ENCODE measurements at regions not wholly inside any gene's neighbourhood (a gene's known extent, or its start where the extent isn't known, plus 50 kb on each side); places are given as distances from the start of the nearest gene placed in this dataset.

DNA sequence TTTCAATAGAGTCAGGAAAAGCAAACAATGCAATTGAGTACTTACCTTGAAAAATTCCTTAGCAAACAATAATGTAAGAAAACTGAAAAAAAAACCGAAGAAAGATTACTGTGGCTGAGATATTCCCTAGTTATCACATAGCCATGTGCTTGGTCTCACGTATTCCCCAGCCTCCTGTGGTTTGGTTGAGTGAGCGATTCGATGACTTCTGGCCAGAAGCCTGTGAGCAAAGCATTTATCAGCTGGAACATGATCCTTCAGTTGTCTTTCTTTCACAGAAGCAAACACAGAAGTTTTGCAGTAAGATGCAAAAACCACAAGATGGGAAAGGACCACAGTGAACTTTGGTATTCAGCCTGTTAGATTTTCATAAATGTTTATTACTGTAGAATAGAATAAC lies 1754.3 kb upstream of the AGA start:
- DNase-seq (ENCODE audit: low read depth): no peak
- no peak overlapping the region for H3K4me3 ChIP-seq (ENCODE audit: low read depth, low read length)
- TF ChIP-seq, protein P1, sequence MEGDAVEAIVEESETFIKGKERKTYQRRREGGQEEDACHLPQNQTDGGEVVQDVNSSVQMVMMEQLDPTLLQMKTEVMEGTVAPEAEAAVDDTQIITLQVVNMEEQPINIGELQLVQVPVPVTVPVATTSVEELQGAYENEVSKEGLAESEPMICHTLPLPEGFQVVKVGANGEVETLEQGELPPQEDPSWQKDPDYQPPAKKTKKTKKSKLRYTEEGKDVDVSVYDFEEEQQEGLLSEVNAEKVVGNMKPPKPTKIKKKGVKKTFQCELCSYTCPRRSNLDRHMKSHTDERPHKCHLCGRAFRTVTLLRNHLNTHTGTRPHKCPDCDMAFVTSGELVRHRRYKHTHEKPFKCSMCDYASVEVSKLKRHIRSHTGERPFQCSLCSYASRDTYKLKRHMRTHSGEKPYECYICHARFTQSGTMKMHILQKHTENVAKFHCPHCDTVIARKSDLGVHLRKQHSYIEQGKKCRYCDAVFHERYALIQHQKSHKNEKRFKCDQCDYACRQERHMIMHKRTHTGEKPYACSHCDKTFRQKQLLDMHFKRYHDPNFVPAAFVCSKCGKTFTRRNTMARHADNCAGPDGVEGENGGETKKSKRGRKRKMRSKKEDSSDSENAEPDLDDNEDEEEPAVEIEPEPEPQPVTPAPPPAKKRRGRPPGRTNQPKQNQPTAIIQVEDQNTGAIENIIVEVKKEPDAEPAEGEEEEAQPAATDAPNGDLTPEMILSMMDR (IDR thresholded peaks at IDR 0.05; ENCODE audit: insufficient read depth, low read depth, low read length): no peak

DNA sequence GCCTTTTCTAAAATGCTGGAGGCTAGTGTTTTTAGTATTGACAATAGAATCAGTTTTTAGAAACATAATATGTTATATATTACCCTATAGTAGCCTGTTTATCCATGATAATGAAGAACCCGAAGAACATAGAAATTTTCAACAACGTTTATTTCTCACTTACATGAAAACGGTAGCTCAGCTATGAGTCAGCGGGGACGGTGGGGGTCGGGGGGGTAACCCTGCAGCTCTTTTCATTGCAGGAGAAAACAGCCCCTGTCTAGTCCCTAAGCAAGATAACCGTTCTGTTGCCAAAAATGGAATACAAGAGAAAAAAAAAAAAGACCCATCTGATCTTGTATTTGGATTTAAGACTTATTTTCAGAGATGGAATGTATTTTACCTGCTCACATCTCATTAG lies 1758.4 kb upstream of the AGA start:
- DNase-seq (ENCODE audit: low read depth): no peak
- TF ChIP-seq, protein P1 (IDR thresholded peaks at IDR 0.05; ENCODE audit: insufficient read depth, low read depth, low read length): no peak
- H3K4me3 ChIP-seq (ENCODE audit: low read depth, low read length): no peak overlapping the region

DNA sequence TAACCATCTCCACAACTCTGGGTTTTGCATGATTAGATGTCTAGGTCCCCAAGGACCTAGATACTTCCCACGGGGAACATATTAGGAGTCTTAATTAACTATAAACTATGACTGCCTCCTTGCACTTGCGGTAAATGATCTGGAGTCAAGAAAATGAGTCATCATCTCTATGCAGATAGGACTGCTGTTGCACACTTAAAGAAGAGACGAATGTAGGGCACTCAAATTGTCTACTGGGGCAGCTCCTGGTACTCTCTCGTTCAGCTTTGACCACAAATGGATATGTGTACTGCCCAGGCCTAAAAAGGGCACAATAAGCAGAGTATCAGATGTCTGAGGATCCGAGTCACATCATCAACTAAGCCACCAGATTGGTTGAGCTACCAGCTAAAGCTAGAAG lies 1783.4 kb upstream of the AGA start:
- no peak overlapping the region for H3K4me3 ChIP-seq (ENCODE audit: low read depth, low read length)
- TF ChIP-seq, protein P1 (IDR thresholded peaks at IDR 0.05; ENCODE audit: insufficient read depth, low read depth, low read length): no peak
- no peak for DNase-seq (ENCODE audit: low read depth)

DNA sequence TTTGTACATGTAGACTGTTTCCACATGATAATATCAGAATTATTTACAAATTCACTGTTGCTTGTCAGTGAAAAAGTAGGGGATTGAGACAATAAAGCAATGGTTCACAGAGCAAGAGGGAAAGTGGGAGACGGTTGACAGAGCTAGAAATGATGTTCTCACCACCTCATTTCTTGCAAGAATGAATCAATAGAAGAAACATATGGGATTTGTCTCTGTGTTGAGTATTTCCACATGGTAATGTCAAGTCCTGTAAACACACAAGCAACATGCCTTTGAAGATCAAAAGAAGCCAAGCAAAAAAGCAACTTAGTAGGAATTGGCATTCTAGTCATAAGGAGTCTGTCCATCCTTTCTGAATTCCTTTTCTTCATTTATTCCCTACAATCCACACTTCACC lies 1806.6 kb upstream of the AGA start:
- TF ChIP-seq, protein P1 (IDR thresholded peaks at IDR 0.05; ENCODE audit: insufficient read depth, low read depth, low read length): no peak
- no peak overlapping the region for H3K4me3 ChIP-seq (ENCODE audit: low read depth, low read length)
- no peak for DNase-seq (ENCODE audit: low read depth)

DNA sequence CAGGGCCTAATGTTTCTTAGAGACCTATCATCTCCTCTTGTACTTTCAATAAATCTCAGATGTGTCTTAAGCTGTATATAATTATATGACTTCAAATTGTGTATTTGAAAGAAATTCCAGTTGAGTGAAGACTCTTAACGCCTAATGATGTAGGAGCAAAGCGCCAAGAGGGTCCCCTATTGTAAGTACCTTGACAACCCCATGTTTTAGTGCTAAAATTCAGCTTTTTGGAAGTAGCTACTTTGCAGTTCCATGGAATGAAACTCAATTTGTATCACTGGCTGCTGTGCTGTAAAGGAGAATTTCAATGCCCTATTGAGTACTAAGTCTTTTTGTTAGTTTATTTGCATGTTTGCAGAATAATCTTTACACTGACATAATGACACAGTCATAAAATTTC lies 1826.6 kb upstream of the AGA start:
- no peak overlapping the region for H3K4me3 ChIP-seq (ENCODE audit: low read depth, low read length)
- DNase-seq (ENCODE audit: low read depth): no peak
- TF ChIP-seq, protein P1 (IDR thresholded peaks at IDR 0.05; ENCODE audit: insufficient read depth, low read depth, low read length): no peak

DNA sequence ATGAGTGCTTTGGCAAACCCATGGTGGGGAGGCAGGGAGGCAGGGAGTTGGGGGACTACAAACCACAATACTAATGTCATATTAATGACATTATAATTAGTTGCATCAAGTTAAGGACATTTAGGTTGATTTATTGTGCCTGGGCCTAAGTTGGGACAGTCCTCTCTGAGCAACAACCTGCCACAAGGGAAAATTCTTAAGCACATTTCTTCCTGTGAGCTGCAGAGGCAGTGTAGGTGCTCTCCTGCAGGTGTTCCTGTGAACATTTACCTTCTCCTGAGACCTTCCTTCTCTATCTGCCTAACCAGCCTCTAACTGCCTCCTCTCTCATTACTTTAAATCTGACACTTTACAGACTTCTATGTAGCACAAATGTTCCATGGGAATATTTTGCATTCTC lies 1830.0 kb upstream of the AGA start:
- TF ChIP-seq, protein P1 (IDR thresholded peaks at IDR 0.05; ENCODE audit: insufficient read depth, low read depth, low read length): no peak
- DNase-seq (ENCODE audit: low read depth): no peak
- H3K4me3 ChIP-seq (ENCODE audit: low read depth, low read length): no peak overlapping the region

DNA sequence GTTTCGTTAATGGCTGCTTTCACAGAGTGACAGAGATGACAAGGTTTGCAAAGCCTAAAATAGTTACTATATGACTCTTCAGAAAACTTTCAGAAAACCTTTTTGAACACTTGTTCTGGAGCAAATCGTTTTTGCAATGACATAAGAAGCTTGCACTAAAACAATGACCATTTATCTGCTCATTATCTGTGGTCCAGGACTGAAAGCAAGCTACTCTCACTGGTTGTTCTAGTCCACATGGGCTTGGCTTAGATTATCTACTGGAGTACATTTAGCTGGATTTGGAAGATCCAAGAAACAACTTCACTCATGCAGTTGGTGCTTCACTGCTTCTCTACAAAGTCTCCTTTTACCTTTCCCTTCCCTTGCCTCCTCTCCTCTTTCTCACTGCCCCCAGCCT lies 1836.4 kb upstream of the AGA start:
- TF ChIP-seq, protein P1 (IDR thresholded peaks at IDR 0.05; ENCODE audit: insufficient read depth, low read depth, low read length): no peak
- H3K4me3 ChIP-seq (ENCODE audit: low read depth, low read length): no peak overlapping the region
- DNase-seq (ENCODE audit: low read depth): no peak
